ENCODE measurements at regions not wholly inside any gene's neighbourhood (a gene's known extent, or its start where the extent isn't known, plus 50 kb on each side); places are given as distances from the start of the nearest gene placed in this dataset.

GRCh38 chr17:27244011-27244410 is 49.9 kb upstream of the WSB1 start:
- no peak for DNase-seq (ENCODE audit: low spot score)
